ENCODE measurements at regions not wholly inside any gene's neighbourhood (a gene's known extent, or its start where the extent isn't known, plus 50 kb on each side); places are given as distances from the start of the nearest gene placed in this dataset.
A peak's percentile ranks its signal among the peaks of the same experiment; 100 is the strongest.

DNA sequence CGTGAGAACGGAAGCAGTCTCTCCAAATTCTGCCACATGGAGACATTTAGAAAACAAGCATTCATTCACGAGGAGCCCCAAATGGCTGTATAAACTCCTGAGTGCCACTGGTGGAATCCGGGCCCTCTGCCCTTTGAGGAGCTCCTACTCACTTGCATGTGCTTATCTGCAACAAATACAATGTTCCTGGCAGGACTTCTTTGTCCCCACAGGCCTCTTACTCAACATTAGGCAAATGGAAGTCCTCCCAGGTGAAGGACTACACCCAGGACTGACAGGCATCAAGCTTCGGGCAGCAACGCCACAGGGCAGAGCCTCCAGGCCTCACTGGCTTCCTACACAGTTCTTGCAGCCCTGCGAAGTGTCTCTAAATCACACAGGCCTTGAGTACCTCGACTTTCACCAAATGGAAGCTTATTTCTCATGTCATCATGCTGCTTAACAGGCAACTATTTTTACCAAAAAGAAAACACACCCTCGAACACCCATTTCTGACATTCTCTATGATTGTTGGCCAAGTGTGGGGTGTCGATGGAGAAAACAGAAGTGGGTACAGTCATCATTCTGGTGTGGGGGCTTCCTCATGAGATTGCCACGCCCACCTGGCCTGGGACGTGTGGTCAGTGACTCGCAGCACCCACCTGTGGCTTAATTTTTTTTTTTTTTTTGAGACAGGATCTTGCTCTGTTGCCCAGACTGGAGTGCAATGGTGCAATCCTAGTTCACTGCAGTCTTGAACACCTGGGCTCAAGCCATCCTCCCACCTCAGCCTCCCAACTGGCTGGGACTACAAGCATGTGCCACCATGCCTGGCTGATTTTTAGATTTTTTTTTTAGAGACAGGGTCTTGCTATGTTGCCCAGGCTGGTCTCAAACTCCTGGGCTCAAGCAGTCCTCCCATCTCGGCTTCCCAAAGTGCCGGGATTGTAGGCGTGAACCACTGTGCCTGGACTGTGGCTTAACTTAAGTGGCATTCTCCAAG is 186.8 kb upstream of the GLI2 start:
- no peak for DNase-seq (ENCODE audit: low read depth, low spot score)

DNA sequence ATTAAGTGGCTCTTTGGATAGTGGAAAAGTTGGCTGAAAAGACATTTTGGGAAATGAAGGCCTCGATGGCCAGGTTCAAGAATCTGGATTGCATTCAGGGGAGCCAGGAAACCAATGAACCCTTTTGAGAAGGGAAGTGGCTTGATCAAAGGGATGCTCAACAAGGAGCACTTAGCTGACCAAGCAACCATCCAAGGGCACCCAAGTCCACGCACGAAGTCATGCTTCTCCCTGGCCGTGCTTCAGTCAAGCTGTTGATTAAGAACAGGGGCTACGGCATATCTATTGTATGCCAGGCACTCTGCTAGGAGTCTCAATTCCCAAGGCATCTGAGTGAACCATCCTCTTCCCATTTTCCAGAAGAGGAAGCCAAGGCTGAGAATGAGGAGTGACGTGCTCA is 185.8 kb upstream of the GLI2 start:
- no peak for DNase-seq (ENCODE audit: low read depth, low spot score)

DNA sequence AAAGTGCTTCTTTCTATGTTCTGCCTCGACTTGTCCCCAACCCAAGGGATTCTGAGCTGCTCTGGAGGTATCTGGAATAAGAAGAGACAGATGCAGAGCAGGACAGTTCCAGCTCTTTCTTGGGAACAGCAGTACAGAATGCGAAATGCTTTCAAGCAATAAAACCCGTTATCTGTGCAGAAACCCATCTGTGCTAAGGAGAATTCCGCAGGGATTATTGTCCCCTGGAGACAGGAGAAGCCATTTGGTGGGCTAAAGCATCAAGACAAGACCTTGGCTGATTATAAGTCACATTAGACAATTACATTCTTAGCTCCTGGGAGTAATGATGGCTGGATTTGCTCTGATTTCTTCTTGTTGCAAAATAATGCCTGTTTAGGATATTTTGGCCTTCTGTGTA is 185.4 kb upstream of the GLI2 start:
- no peak for DNase-seq (ENCODE audit: low read depth, low spot score)

DNA sequence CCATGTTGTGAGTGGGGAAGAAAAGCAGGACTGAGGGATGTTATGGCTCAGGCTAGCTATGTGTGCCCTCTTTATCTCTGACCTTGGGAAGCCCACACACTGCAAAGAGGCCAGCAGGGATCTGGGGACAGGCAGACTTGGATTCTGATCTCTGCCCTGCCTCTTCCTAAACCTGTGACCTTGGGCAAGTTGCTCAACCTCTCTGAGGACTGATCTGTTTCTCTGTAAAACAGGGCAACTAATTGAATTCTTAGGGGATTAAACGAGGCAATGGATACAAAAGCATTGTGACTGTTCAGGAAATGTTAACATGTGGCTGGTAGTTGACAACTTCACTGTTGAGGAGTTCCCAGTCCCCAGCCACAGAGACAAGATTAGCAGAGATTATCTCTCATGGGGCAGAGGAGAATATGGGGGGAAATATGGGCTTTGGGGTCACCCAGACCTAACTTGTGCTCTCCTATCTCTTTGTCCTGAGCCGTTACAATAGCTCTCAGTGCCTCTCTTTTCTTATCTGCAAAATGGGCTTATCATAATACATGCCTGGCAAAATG is 184.7 kb upstream of the GLI2 start:
- DNase-seq (ENCODE audit: low read depth, low spot score): no peak

DNA sequence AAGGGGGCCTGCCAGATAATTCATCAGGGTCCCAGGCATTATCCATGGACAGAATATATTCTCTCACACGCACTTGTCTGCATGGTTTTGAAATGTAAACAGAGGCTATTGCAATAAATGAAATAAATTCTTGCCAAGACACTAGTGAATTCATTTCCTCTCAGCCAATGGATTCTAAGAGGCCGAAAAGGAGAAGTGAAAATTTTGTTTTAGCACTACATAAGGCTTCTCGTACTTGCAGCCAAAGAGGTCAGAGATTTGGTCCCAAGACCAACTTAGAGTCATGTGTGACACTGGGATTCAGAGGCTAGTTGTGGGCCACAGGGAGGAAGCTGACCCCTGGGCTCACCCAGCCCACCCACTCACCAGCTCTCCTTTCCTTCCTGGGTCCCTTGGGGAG is 184.1 kb upstream of the GLI2 start:
- no peak for DNase-seq (ENCODE audit: low read depth, low spot score)

DNA sequence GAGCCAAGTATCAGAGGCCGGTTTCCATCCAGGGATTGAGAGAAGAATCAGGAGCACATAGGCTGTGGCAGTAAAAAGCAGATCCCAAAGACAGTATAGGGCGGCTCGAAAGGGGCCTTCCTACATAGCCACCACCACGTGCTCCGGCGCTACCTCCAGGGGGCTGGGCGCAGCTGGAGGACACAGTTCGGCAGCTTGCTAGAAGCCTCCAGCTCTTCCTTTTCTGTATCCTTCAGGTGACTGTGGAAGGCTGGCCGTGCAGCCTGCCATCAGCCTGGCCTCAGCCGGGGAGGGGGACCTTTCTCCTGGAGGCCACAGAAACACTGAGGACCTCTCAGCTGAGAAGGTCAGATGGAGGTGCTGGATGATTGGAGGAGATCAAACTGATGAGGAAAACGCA is 183.6 kb upstream of the GLI2 start:
- no peak for DNase-seq (ENCODE audit: low read depth, low spot score)

DNA sequence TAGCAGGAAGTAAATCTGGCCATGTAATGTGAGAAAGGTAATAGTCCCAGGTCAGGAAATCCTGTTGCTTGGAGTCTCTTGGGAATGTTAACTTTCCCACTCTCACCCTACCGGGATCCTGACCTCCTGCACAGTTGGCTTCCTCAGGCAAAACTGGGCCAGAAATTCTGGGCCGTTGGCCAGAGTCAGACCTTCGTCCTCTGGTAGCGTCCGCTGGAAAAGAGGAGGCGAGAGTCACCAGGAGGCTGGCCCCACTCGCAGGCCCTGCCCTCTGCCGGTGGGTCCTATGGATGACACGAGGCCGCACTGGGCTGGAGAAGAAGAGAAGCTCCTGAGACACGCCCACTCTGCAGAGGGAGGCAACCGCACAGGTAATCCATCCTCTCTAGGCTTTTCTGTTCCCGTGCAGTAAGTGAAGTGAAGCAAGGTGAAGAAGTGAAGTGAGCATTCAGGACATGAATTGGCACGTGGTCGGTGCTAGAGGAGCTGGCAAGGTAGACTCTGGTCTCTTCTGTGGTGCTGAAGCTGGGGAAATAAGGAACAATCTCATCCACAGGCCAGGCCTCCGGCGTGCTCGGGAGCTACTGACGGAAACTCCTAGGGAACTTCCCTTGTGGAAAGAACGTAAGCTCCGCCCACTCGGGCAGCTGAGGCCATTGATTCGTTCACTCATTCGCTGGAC is 182.7 kb upstream of the GLI2 start:
- DNase-seq (ENCODE audit: low read depth, low spot score): no peak

DNA sequence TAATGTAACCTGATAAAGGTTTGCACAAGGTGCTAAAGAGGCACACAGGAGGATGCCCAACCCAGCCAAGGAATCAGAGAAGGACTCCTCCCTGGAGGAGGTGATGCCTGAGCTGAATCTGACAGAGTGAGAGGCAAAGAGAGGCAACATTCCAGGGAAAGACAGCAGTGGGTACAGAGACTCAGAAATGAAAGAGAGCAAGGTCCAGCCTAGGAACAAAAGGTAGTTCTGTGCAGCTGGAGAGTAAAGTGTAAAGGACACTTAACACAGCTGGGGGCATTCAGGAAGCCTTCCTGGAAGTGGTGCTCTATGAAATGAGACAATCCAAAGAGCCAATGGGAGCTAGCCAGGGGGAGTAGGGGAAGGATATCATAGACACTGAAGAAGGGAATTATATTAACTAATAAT is 181.0 kb upstream of the GLI2 start:
- DNase-seq (ENCODE audit: low read depth, low spot score): no peak

DNA sequence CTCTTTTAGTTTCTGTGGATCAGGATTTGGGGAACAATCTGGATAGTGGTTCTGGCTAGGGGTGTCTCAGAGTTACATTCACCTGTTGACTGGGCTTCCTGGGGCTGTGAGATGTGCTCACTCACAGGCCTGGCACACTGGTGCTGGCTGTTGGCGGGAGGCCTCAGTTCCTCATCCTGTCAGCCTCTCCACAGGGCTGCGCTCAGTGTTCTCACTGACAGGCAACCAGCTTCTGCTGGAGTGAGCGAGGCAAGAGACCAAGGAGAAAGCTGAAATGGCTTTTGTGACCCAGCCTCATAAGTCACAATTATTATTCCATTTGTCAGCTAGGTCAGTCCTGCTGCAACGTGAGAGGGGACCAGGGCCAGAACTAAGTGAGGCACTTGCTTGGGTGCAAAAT is 180.6 kb upstream of the GLI2 start:
- no peak for DNase-seq (ENCODE audit: low read depth, low spot score)

DNA sequence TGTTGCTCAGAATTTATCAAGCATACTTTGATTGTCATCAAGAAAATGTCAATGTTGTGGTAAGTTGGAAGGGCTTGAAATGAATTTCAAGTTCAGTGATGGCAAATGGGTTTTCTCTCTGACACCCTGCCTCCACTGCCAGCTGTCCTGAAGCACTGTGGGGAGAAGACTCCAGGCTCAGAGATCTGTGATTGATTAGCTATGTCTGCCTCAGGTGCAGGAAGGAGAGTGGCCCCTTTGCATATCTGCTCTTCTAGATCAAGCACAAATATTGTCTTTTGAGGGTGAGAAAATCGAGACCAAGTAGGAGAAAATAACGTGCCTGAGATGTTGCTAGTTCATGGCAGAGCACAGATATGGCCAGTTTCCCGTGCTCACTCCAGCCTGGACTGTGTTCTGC is 178.8 kb upstream of the GLI2 start:
- no peak for DNase-seq (ENCODE audit: low read depth, low spot score)

DNA sequence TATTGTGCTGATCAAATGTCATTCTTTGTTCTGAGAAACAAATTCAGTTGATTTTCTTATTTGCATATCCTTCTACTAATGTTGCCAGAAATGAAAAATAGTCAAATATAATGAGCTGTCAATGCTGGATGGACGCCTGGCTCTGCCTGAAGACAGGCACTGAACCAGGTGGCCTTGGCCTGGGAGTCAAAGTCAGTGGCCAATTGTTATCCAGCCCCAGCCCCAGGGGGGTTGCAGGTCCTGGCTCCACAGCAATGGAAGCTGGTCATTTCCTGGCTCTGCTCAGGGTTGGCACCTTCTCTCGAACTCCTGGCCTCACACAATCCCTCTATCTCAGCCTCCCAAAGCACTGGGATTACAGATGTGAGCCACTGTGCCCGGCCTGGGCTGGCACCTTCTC is 176.8 kb upstream of the GLI2 start:
- no peak for DNase-seq (ENCODE audit: low read depth, low spot score)

DNA sequence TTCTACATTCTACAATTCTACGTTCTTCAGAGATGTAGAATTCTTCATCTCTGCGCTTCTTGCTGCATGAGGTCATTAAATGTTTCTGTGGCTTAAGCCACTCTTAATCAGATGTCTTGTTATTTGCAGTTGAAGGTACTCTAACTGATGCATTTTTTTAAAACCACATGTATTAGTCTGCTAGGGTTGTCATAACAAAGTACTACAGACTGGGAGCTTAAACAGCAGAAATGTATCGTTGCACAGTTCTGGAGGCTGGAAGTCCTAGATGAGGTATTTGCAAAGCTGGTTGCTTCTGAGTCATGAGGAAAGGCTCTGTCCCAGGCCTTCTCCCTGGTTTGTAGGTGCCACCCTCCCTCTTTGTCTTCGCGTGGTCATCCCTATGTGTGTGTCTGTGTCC is 176.3 kb upstream of the GLI2 start:
- peak; percentile 75 for DNase-seq (ENCODE audit: low read depth, low spot score)

DNA sequence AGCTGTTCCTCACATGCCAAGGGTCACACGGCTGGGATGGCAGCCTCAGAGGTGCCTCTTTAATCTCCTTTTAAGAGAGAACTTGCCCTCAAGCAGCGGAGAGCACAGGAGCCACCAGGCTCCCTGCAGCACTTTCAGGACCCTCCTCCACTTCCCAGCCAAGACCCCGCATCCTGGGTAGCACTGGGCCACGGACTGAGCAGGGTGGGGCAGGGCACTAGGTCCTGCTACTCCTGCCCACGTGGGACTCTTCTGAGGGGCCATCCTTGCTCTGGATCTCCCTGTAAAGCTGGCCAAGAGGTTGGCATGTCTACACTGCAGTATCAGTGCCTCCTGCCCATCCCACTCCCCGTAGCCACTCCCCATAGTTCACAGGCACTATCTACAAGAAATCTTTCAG is 175.3 kb upstream of the GLI2 start:
- no peak for DNase-seq (ENCODE audit: low read depth, low spot score)

DNA sequence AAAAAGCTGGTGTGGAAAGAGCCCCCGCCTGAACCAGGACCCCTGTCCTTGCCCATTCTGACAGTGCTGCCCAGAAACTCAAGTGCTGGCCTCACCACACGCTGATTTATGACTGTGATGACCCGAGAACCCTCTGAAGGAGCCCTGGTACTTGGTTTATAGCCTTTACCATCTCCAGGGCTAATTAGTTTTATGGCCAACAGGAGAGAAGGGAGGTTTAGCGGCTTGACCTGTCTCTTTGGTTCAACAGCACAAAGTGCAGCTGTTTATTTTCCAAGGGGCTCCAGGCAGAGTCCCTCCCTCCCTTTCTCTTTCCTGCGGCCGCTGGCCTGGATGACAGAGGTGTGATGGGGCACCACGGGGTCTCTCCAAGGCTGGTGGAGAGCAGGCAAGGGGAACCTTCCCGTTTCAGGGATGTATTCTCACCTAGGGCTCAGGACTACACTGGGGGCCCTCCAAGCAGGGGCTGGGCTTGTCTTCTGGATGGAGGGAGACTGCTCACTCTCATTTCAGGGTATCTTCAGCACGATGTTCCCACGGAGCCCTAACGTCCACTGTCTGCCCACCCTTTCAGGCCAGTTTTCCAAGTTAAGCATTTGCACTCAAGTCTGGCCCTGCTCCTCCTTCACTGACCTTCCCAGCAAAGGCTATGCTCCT is 174.2 kb upstream of the GLI2 start:
- DNase-seq (ENCODE audit: low read depth, low spot score): no peak

DNA sequence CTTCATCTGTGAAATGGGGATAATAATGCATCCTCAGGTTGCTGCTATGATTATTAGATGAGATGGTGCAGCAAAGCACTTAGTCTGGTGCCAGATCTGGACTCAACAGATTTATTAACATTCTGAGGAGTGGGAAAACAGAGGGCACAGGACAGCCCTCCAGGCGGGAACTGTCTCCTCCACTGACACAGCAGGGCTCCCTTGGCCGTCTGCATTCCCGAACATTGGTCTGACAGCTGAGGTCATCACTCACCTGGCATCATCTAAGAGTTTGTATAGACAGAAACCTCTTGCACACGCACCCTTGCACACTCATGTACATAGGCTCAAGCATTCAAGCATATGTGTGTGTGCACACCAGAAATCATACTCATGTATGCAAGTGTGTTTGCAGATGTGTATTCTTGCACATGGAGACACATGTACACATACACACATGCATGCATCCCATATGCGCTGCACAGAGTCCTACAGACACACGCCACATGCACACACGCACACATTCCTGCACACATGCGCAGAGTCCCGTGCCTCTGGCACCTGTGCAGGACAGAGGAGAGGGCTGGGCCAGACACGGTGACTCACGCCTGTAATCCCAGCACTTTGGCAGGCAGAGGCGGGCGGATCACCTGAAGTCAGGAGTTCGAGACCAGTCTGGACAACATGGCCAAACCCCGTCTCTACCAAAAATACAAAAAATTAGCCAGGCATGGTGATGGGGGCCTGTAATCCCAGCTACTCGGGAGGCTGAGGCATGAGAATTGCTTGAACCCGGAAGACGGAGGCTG is 173.3 kb upstream of the GLI2 start:
- DNase-seq (ENCODE audit: low read depth, low spot score): no peak

DNA sequence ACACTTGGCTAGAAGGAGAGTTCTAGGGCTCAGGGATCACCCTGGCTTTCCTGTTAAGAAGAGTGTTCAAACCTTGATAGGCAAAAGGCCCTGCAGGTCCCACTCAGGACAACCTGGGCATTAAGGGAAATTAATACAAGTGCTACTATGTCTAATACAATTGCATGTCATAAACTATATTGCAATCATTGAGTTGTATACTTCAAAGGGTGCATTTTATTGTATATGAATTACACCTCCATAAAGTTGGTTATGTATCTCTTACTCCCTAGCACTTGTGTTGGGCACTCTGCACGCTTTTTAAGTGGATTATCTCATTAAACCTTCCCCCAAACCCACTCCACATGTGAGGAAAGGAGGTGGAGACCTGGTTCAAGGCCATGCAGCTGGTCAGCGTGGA is 172.1 kb upstream of the GLI2 start:
- DNase-seq (ENCODE audit: low read depth, low spot score): no peak

DNA sequence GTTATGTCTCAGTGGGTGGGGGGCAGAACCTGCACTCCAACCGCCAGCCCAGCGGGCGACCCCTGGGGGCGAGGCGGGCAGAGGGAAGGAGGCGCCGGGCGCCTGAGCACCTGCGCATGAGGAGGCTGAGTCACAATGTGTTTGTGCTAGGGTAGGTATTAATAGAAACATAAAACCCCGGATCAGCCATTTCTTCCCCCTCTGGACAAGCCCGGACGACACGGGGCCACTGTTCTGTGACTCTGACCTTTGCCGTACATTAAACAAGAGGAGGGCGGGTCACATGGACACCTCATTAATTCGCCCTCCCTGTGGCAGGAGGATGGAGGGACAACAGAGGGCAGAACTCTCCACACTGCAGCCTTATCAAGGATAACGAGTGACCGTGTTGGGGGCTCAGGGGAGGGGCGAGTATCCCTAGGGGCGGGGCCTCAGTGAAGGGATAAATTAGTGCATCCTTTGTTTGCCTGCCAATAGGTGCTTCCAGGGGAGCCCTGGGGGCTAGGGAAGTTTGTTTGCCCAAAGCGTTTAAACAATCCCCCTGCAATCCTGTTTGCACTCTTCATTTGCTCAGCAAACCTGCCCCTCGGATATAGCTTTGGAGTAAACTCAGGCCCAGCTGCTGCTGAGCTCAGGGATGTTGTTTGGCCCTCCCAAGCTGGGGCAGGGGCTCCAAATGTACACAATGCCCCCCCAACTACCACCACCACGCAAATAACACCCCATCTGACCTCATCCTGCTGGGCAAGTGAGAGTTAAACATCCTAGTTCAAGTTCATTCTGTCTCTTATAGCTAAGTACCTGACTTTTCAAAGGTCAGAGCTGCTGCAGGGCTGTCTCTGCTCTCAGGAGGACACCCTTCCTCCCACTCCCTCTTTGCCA is 171.2 kb upstream of the GLI2 start:
- no peak for DNase-seq (ENCODE audit: low read depth, low spot score)

DNA sequence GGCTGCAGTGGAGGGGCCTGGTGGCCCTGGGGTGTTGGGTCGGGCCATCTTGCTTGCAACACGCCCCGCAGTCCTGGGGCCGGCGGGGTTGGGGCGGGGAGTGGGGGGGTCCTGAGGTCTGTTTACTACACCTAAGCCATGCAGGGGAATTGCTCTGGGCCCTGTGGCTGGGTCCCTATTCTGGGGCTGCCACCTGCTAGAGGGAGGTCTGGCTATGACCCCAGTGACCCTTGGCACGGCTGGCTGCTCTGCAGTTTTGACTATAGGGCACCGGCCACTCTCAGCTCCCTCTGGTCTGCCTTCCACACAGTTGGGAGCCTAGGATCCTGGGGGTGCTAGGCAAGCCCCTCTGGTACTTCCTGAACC is 170.6 kb upstream of the GLI2 start:
- no peak for DNase-seq (ENCODE audit: low read depth, low spot score)

DNA sequence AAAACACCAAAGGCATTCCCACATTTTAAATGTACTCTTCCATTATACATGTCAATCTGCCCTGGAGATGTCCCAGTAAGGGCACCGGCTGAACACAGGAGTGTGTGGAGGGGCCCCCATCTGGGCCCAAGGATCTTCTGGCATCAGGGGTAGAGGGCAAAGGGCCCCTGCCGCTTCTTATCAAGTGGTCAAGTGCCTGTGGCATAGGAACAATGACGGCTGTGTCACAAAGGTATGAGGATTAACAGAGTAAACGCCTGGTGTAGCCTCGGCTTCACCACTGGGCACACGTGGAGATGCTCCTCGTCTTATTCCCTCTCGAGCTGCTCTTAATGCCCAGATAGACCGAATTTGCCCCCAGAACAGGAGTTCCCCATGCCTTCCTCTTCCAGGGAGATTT is 169.7 kb upstream of the GLI2 start:
- DNase-seq (ENCODE audit: low read depth, low spot score): no peak

DNA sequence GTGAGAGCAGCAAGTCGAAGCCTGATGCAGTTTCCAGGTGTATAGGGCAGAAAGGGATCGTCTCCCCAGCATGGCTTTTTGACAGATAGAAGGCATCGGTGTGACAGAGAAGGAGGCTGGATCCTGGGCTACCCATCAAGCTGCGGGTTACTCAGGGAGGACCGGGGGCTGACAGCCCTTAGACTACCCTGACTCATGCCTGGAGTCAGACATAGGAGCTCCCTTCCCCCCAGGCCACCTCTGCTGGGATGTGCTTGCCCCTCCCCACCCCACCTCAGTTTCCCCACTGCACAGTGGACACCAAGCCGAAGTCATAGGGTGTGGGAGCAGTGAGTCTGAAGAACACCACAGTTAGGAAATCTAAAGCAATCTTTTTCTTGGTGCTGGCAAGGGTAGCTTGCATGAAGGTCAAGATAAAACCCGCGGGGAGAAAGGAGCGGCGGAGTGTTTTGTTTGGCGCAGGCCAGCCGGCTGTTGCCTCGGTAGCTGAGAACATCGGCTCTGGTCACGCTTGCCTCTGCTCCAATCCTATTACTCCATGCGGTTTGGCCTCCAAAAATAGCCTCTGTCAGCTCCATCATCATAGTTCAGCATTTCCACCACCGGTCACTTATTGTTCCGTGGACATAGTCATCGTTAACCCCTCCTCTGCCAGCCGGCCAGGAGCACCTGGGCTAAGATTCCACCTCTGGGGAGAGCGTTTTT is 169.2 kb upstream of the GLI2 start:
- DNase-seq (ENCODE audit: low read depth, low spot score): peak; percentile 65
